Stimulated activated naive CD8-positive, alpha-beta T cell treated with anti-CD3 and anti-CD28 coated beads, Interleukin-15, amount 100 ng/mL, for 72 hours (primary cell): ENCODE measurements at regions not wholly inside any gene's neighbourhood (a gene's known extent, or its start where the extent isn't known, plus 50 kb on each side); places are given as distances from the start of the nearest gene placed in this dataset.
"Not testable (repeated sequence)": the region's sequence is repeated elsewhere in the genome, so short reads cannot be mapped to it uniquely, and the experiment has no call there.

Experiments
- ATAC-seq: fragments of 150-1000 bp; cut with Tn5 transposase; 2 replicates; pipeline ENCODE4 v1.10.0; 2021; ENCODE audit warnings: mild to moderate bottlenecking, moderate library complexity
- DNase-seq, 2 donors: peaks; one replicate each; pipeline ENCODE4 v3.0.0; 2021 to 2022
- H3K27ac Mint-ChIP-seq, 2 donors: one replicate each; pipeline ENCODE4 v1.8.0; 2022; ENCODE audit warnings: mild to moderate bottlenecking in 2 of 2, mixed read lengths in 2 of 2, moderate library complexity in 2 of 2
- H3K27me3 Mint-ChIP-seq: one replicate; pipeline ENCODE4 v1.8.0; 2022; ENCODE audit warnings: mixed read lengths
- H3K4me1 Mint-ChIP-seq: one replicate; pipeline ENCODE4 v1.8.0; 2022; ENCODE audit warnings: mild to moderate bottlenecking, mixed read lengths
- H3K4me3 Mint-ChIP-seq, 2 donors: one replicate each; pipeline ENCODE4 v1.8.0; 2022; ENCODE audit warnings: mild to moderate bottlenecking in 2 of 2, mixed read lengths in 2 of 2, moderate library complexity in 1 of 2
- H3K9me3 Mint-ChIP-seq, 2 donors: one replicate each; pipeline ENCODE4 v1.8.0; 2022; ENCODE audit warnings: mixed read lengths in 2 of 2

DNA sequence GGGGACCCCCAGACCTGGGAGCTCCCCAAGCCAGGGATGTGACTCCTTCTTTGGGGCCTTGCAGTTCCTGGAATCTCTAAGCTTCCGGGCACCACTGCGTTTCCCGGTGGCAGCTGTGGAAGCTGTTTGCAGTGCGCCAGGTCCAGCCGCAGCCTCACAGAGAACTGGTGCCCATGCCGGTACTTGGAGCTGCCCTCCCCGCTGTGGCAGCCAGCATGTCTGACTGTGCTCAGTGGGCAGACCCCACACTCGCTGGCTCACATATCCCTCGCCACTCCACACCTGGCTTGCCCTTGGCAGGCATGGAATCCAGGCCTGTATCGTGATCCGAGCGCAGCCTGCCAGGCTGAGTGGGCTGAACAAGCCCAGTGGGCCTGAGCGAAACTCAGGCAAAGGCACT lies 753.2 kb upstream of the PCDH20 start:
- DNase-seq (no peak), ATAC-seq (no peak)
- peaks cover 0 to 4% of the 10 kb centered on the region in 2 donors for H3K9me3 Mint-ChIP-seq
- H3K27me3 Mint-ChIP-seq: no peaks in the 10 kb centered on the region
- H3K4me3 Mint-ChIP-seq: no peak overlapping the region
- no peak overlapping the region for H3K27ac Mint-ChIP-seq
- H3K4me1 Mint-ChIP-seq: no peaks in the 10 kb centered on the region

DNA sequence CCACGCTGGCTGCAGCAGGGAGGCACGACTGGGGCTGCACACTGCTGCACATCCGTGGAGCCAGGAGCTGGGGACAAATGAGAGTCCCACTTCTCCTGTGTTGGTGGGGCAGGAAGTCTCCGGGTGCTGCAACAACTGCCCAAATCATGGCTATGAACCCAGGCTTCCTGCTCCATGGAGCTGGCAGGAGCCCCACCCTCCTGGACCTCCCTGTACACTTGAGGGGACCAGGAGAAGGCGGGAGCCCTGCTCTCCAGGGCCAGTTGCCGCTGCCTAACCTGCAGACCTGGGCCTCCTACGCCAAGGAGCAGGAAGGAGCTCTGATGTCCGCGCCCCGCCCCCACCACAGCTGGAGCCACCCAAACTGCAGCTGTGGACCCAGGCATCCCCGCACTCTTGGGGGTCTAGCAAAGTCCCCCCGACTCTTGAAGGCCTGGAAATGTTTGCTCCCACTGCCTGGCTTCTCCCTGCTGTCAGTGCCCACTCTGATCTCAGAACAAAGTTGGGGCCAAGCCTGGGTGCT lies 752.1 kb upstream of the PCDH20 start:
- H3K4me1 Mint-ChIP-seq: no peaks in the 10 kb centered on the region
- DNase-seq (no peak), ATAC-seq (no peak)
- H3K9me3 Mint-ChIP-seq: peaks cover 0 to 4% of the 10 kb centered on the region in 2 donors
- no peak overlapping the region for H3K4me3 Mint-ChIP-seq
- no peaks in the 10 kb centered on the region for H3K27me3 Mint-ChIP-seq
- H3K27ac Mint-ChIP-seq: no peak overlapping the region

DNA sequence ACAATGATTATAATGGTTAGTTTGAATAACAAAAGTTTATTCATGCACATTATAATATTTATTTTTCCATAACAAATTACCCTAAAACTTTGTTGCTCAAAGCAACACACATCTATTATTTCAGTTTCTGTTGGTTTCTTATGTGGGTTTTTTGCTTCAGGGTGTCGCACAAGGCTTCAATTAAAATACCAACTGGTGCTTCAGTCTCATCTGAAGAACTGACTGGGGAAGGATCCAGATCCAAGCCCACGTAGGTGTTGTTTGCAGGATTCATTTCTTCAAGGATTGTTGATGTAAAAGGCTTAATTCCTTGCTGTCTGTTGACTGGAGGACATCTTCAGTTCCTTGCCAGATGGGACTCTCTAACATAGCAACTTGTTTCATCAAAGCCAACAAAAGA lies 747.2 kb upstream of the PCDH20 start:
- no peak for DNase-seq
- no peaks in the 10 kb centered on the region for H3K9me3 Mint-ChIP-seq
- H3K27me3 Mint-ChIP-seq: no peaks in the 10 kb centered on the region
- no peaks in the 10 kb centered on the region for H3K4me1 Mint-ChIP-seq
- H3K4me3 Mint-ChIP-seq: no peak overlapping the region
- ATAC-seq: no peak
- no peak overlapping the region for H3K27ac Mint-ChIP-seq

DNA sequence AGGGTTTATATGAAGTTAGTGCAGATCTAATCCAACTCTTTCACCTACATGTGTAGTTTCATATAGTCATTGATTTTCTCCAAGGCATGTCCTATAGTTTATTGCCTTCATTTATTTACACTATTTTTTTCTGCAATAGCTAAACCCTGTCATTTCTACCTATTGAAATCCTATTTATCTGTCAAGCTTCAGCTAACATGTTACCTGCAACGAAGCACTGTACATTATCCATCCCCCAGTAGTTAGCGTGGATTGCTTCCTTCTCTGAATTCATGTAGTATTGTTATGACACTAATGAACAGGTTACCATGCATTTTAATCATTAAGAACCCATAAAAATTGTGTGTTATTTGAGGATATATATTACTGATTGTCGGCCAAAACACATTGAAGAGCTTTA lies 742.9 kb upstream of the PCDH20 start:
- peaks cover 10 to 18% of the 10 kb centered on the region in 2 donors for H3K9me3 Mint-ChIP-seq
- ATAC-seq: no peak
- no peak overlapping the region for H3K4me3 Mint-ChIP-seq
- no peak overlapping the region for H3K27ac Mint-ChIP-seq
- no peak for DNase-seq
- no peaks in the 10 kb centered on the region for H3K4me1 Mint-ChIP-seq
- no peaks in the 10 kb centered on the region for H3K27me3 Mint-ChIP-seq

DNA sequence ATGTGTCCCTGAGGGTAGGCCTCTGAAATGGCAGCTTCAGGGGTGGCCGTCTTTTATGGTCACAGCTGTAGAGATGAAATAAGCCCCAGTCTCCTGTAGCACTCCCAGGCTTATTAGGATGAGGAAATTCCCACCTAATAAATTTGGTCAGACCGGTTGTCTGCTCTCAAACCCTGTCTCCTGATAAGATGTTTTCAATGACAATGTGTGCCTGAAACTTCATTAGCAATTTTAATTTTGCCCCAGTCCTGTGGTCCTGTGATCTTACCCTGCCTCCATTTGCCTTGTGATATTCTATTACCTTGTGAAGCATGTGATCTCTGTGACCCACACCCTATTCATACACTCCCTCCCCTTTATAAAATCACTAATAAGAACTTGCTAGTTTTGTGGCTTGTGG lies 736.1 kb upstream of the PCDH20 start:
- DNase-seq, H3K27ac Mint-ChIP-seq, H3K4me3 Mint-ChIP-seq, H3K27me3 Mint-ChIP-seq, H3K4me1 Mint-ChIP-seq, ATAC-seq: not testable (repeated sequence)
- H3K9me3 Mint-ChIP-seq: peaks cover 12 to 24% of the 10 kb centered on the region in 2 donors

DNA sequence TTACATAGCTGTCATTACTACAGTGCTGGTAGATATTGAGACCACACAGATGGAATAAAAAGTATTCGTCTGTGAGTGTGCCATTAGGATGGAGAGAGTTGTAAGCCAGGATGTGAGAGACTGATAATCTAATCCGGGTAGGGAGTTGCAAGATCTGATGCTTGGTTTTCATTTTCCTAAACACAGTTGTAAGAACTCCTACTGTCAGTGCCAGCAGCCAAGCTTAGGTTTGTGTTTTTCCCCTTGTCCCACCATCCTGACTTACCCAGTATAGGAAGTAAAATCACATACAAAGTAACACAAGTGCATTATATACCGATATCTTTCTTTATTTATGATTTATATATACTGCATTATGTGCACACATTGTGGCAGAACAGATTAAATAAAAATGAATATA lies 726.4 kb upstream of the PCDH20 start:
- no peaks in the 10 kb centered on the region for H3K27me3 Mint-ChIP-seq
- peaks cover 6 to 17% of the 10 kb centered on the region in 2 donors for H3K9me3 Mint-ChIP-seq
- no peak for ATAC-seq
- no peak overlapping the region for H3K4me3 Mint-ChIP-seq
- no peak overlapping the region for H3K27ac Mint-ChIP-seq
- no peak for DNase-seq
- no peaks in the 10 kb centered on the region for H3K4me1 Mint-ChIP-seq

DNA sequence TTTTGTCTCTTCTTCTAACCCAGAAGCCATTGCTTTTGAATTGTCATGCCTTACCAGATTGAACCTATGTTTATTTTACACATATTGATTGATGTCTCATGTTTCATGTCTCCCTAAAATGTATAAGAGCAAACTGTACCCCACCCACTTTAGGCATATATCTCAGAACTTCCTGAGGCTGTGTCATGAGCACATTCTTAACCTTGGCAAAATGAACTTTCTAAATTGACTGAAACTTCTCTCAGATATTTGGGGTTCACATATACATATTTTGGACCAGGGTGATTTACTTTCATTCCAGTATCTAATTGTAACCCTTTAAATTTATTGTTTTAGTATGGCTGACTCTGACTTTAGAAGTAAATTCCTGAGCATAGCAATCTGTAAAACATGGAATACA lies 723.9 kb upstream of the PCDH20 start:
- Mint-ChIP-seq H3K4me3 (no peak overlapping the region), H3K9me3 (peaks cover 0 to 15% of the 10 kb centered on the region in 2 donors), H3K27me3 (no peaks in the 10 kb centered on the region), H3K4me1 (no peaks in the 10 kb centered on the region), H3K27ac (no peak overlapping the region)
- no peak for ATAC-seq
- DNase-seq: no peak

DNA sequence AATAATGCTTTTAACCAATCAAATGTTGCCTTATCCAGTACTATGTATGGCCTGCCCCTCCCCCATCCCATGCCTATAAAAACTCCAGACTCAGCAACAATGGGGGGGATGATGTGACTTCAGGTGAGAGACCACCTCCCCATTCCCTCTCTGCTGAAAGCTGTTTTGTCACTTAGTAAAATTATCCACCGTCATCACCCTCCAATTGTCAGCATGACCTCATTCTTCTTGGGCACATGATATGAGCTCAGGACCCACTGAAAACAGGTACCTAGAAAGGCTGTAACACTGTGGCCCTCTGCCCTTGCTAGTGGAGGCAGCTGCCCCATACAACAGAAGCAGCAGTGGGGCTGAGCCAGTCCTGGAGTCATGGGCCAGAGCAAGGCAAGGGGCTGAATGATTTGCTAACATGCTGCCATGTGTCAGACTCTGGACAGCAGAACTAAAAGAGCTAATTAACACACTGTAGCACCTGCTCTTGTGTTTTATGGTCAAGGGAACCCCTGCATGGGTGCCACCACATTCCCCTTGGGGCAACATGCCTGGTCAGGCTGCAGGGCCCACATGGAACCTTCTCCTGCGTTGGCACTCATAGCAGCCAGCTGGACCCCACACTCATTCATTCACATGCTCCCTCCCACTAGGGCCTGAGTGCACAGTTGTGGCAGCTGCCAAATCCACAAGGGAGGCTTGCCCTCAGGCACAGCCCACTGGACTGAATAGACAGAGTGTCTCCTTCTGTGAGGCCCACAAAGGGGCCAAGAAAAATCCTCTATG lies 722.2 kb upstream of the PCDH20 start:
- peaks cover 0 to 8% of the 10 kb centered on the region in 2 donors for H3K9me3 Mint-ChIP-seq
- ATAC-seq: no peak
- no peak overlapping the region for H3K4me3 Mint-ChIP-seq
- DNase-seq: no peak
- no peaks in the 10 kb centered on the region for H3K4me1 Mint-ChIP-seq
- no peak overlapping the region for H3K27ac Mint-ChIP-seq
- no peaks in the 10 kb centered on the region for H3K27me3 Mint-ChIP-seq

DNA sequence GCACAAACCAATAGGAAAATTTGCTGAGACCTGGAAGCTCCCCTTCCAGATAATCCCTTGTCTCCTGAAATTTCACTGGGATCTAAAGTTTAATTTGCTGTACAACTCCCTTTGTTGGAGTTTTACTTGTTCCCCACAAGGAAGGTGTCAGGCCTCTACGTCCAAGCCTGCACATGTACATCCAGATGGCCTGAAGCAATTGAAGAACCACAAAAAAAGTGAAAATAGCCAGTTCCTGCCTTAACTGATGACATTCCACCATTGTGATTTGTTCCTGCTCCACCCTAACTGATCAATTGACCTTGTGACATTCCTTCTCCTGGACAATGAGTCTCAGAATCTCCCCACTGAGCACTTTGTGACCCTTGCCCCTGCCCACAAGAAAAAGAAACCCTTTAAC lies 716.0 kb upstream of the PCDH20 start:
- ATAC-seq: no peak
- H3K27me3 Mint-ChIP-seq: no peaks in the 10 kb centered on the region
- no peak overlapping the region for H3K4me3 Mint-ChIP-seq
- no peak overlapping the region for H3K27ac Mint-ChIP-seq
- no peaks in the 10 kb centered on the region for H3K4me1 Mint-ChIP-seq
- no peak for DNase-seq
- peaks cover 7 to 12% of the 10 kb centered on the region in 2 donors for H3K9me3 Mint-ChIP-seq

DNA sequence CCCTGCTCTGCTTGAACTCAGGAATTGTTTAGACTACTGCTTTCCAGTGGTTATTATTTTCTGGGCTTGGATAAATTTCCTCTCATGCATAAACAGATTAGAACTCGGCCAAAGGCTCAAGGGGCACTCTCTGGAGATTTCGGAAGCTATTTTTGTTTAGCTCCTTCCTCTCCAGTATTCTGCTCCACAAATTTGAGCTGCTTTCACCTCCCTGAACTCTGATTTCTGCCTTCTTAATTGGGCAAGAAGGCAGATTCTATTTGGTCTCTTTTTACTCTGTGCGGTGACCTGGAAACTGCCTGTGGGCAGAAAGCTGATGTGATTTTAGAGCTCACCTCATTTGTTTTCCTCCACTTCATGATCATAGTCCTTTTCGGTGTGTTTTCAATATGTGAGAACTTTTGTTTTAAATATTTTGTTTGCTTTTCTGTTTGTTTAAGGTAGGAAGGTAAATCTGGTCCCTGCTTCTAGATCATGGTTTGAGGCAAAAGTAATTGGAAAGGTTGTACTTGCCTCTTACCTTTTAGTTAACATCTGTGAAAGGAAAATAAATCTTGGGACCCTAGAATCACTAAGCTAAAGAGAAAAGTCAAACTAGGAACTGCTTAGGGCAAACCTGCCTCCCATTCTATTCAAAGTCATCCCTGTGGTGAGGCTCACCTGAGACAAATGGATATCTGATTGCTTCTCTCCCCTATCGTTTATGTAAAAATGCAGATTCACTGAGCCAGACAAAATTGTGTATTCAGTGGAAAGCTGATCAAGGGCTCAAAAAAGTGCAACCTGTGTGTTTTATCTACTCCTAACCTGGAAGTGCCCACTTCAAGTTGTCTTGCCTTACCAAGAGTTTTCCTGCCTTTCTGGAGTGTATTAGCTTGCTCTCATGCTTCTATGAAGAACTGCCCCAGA lies 714.7 kb upstream of the PCDH20 start:
- no peaks in the 10 kb centered on the region for H3K4me1 Mint-ChIP-seq
- peaks cover 7 to 12% of the 10 kb centered on the region in 2 donors for H3K9me3 Mint-ChIP-seq
- no peak for DNase-seq
- ATAC-seq: no peak
- no peak overlapping the region for H3K4me3 Mint-ChIP-seq
- H3K27ac Mint-ChIP-seq: no peak overlapping the region
- no peaks in the 10 kb centered on the region for H3K27me3 Mint-ChIP-seq

DNA sequence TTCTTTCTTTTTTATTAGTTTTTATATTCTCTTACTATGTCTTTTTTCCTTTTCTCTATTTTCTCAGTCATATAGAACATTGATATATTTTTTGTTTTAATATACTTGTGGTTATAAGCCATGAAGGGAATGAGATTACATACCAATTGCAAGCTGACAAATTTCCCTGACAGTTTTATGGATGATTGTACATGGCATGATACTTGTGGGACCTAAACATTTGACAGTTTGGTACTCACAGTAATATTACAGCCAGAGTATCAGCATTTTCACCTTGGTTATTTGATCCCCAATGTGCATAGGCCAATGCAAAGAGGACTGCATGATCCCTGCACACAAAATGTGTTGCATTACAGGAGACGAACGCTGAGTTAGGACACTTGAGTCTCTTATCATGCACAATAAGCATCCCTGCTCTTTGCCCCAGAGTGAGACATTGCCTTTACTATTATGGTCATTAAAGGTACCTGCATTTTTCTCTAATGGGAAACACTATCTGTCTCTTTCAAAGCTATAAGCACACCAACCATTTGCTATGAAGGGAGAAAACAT lies 713.4 kb upstream of the PCDH20 start:
- ATAC-seq: no peak
- Mint-ChIP-seq H3K27ac (no peak overlapping the region), H3K4me3 (no peak overlapping the region), H3K27me3 (no peaks in the 10 kb centered on the region), H3K9me3 (peaks cover 7 to 12% of the 10 kb centered on the region in 2 donors), H3K4me1 (no peaks in the 10 kb centered on the region)
- DNase-seq: no peak

DNA sequence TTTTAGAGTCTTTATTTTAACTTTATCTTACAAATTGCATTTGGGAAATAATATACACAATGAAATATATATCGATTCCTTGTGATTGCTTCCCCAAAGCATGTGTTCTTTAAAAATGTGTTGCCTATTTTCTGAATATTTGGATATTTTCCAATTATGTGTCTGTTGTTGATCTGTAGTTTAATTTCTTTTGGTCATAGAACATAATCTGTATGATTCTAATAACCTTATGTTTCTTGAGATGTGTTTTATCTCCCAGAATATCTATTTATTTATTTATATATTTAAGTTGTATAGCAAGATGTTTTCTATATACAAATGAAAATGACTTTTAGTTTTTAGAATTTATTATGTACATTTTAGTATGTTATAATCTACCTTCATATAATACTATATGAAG lies 710.8 kb upstream of the PCDH20 start:
- H3K27ac Mint-ChIP-seq: no peak overlapping the region
- H3K4me1 Mint-ChIP-seq: no peaks in the 10 kb centered on the region
- ATAC-seq (no peak), DNase-seq (no peak)
- H3K4me3 Mint-ChIP-seq: no peak overlapping the region
- H3K9me3 Mint-ChIP-seq: peaks cover 0 to 8% of the 10 kb centered on the region in 2 donors
- no peaks in the 10 kb centered on the region for H3K27me3 Mint-ChIP-seq

DNA sequence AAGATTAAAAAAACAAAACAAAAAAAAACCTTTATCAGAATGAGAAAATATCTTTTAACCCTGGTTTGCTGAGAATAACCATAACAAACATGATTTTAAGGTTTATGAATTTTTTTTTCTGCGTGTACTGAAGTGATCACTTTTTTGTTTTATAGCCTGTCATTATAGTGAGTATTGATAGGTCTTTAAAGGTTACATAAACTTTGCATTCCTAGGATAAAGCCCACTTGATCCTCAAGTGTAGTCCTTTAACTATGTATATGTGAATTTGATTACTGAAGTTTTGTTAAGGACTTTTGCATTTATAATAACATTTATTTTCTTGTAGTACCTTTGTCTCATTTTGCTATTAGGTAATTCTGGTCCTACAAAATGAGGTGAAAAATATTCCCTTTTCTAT lies 709.8 kb upstream of the PCDH20 start:
- no peak overlapping the region for H3K4me3 Mint-ChIP-seq
- DNase-seq: no peak
- ATAC-seq: no peak
- no peaks in the 10 kb centered on the region for H3K9me3 Mint-ChIP-seq
- H3K27ac Mint-ChIP-seq: no peak overlapping the region
- no peaks in the 10 kb centered on the region for H3K4me1 Mint-ChIP-seq
- H3K27me3 Mint-ChIP-seq: no peaks in the 10 kb centered on the region

DNA sequence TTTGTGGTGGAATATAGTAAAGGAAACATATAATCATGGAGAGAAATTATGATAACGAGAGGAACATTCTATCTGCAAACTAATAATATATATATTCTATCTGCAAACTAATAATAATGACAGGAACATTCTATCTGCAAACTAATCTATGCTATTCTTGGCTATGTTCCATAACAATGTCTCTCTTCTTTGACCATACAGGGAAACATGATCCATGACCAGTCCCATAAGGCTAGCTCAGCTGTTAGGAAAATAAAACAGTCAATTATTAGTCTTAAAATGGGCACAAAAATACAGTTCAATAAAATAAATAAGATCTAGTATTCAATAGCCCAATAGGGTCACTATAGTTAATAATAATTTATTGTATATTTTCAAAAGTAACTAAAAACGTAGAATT lies 707.8 kb upstream of the PCDH20 start:
- H3K9me3 Mint-ChIP-seq: no peaks in the 10 kb centered on the region
- no peaks in the 10 kb centered on the region for H3K27me3 Mint-ChIP-seq
- no peaks in the 10 kb centered on the region for H3K4me1 Mint-ChIP-seq
- no peak overlapping the region for H3K27ac Mint-ChIP-seq
- ATAC-seq: no peak
- no peak overlapping the region for H3K4me3 Mint-ChIP-seq
- DNase-seq: no peak

DNA sequence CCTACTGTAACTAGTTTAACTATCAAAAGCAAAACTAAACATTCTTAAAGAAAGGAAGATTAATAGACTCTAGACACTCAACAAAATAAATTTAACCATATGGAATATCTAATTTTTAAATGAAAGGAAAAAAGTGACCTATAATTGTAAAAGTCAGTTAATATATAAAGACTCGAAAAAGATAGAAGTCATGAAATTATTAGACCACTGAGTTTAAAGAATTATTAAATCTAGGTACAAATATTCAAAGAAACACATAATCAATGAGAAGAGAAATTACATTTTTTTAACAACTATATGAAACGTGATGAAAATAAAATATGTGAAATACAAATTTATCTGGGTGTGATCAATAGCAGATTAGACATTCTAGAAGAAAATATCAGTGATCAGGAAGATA lies 706.8 kb upstream of the PCDH20 start:
- Mint-ChIP-seq H3K27me3 (no peaks in the 10 kb centered on the region), H3K9me3 (no peaks in the 10 kb centered on the region), H3K27ac (no peak overlapping the region), H3K4me1 (no peaks in the 10 kb centered on the region), H3K4me3 (no peak overlapping the region)
- ATAC-seq (no peak), DNase-seq (no peak)
